Esophagus (tissue), 2 donors: ENCODE measurements at regions not wholly inside any gene's neighbourhood (a gene's known extent, or its start where the extent isn't known, plus 50 kb on each side); places are given as distances from the start of the nearest gene placed in this dataset.

ENCODE experiments used
- H3K27ac ChIP-seq, 2 donors: one replicate each; pipeline ENCODE4 v1.5.1; 2013; ENCODE audit warnings: low read depth in 2 of 2, mild to moderate bottlenecking in 2 of 2, inconsistent platforms in 1 of 2, low read length in 1 of 2, moderate library complexity in 1 of 2
- H3K27me3 ChIP-seq, 2 donors: one replicate each; pipeline ENCODE4 v1.6.1; 2013; ENCODE audit warnings: low read length in 2 of 2, control low read depth in 1 of 2, mild to moderate bottlenecking in 1 of 2; ENCODE audit not compliant: insufficient read depth in 2 of 2, control insufficient read depth in 1 of 2
- H3K36me3 ChIP-seq, 2 donors: one replicate each; pipeline ENCODE4 v1.6.1; 2013; ENCODE audit warnings: low read length in 1 of 2; ENCODE audit not compliant: control insufficient read depth in 2 of 2, insufficient read depth in 2 of 2
- H3K4me1 ChIP-seq, 2 donors: one replicate each; pipeline ENCODE4 v1.6.1; 2013; ENCODE audit warnings: low read length in 1 of 2; ENCODE audit not compliant: control insufficient read depth in 2 of 2, insufficient read depth in 2 of 2
- H3K4me3 ChIP-seq, 2 donors: one replicate each; pipeline ENCODE4 v1.5.1; 2013; ENCODE audit warnings: low read length in 2 of 2, mild to moderate bottlenecking in 2 of 2, low read depth in 1 of 2, moderate library complexity in 1 of 2
- H3K9me3 ChIP-seq, 2 donors: one replicate each; pipeline ENCODE4 v1.6.1; 2013; ENCODE audit warnings: mild to moderate bottlenecking in 2 of 2, low read depth in 1 of 2, low read length in 1 of 2, moderate library complexity in 1 of 2; ENCODE audit not compliant: control insufficient read depth in 2 of 2, insufficient read depth in 1 of 2
- WGBS, 2 donors: extraction: QIAGEN DNeasy Blood & Tissue Kit; methylation state at CpG; one replicate each; pipeline ENCODE4 v1.1.7; 2013; 5-methylcytosine and 5-hydroxymethylcytosine counted together
- donor health status: healthy with polysubstance abuse.
- donor health status: Bipolar disorder and iron deficiency.

DNA sequence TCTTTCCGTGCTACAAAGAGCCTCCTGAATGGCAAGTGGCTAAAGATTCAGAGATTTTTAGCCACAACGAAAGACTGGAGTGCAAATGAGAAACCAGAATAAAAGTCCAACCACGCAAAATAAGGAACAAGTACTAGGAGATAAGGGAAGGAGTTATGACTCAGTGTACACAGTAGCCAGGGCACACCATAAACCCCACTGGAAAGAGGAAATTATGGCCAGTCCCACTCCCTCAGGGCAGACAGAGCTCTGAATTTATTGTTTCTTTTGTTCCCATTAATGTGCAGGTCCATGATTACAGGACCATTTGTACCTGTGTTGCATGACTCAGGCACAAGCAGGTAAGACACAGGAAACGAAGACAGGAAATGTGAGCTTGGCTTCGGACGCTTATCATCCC lies 150.3 kb upstream of the PREP start:
- no peak overlapping the region for H3K4me3 ChIP-seq
- H3K27me3 ChIP-seq: no peaks in the 10 kb centered on the region
- WGBS, 2 donors: 71 to 77% methylated on average over 6 of the region's 6 CpGs
- H3K9me3 ChIP-seq: no peaks in the 10 kb centered on the region
- no peaks in the 10 kb centered on the region for H3K4me1 ChIP-seq
- H3K36me3 ChIP-seq: no peaks in the 10 kb centered on the region
- H3K27ac ChIP-seq: peak overlapping the region in 1 of 2 donors; percentile 13

DNA sequence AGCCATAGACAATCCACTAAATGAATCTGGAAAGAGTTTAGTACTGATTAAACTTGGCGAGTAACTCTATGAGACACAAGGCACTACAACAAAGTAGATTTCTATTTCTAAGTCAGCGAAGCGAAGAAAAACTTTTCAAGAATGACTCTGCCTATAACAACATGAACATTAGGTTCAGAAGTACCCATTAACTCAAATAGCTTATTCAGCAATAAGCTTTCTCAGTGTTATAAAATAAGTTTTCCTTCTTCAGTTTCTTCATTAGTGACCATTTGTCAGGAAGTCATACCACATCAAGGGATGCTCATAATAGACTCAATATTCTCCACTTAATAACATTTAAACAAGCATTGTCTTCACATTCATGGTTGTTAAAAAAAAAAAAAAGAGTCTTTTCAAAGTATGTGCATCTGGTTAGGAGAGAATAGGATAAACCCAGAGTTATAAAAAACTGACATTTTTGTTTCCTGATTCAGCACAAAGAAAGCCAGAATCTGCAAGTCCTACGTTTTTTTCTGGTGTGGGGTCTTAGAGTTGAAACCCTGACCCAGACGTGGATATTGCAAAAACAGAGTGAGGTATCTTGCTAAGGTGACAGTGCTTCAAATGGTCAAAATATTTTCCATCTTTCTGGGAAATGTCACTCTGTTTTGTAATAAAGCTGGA lies 148.2 kb upstream of the PREP start:
- Histone ChIP-seq H3K36me3 (no peaks in the 10 kb centered on the region), H3K4me3 (no peak overlapping the region), H3K4me1 (no peaks in the 10 kb centered on the region), H3K27me3 (no peaks in the 10 kb centered on the region), H3K27ac (no peak overlapping the region), H3K9me3 (no peaks in the 10 kb centered on the region)
- 78 to 79% methylated on average over 5 of the region's 5 CpGs for WGBS, 2 donors

GRCh38 chr6:105546754-105547153 lies 143.9 kb upstream of the PREP start:
- Histone ChIP-seq H3K4me1 (no peaks in the 10 kb centered on the region), H3K4me3 (no peak overlapping the region), H3K36me3 (no peaks in the 10 kb centered on the region), H3K9me3 (no peaks in the 10 kb centered on the region), H3K27me3 (no peaks in the 10 kb centered on the region), H3K27ac (no peak overlapping the region)
- WGBS, 2 donors: 72 to 73% methylated on average over 2 of the region's 2 CpGs

- 53 to 64% methylated on average over 11 of the region's 11 CpGs for WGBS, 2 donors
These were observed 143.3 kb upstream of the PREP start for GRCh38 chr6:105545947-105546731.

DNA sequence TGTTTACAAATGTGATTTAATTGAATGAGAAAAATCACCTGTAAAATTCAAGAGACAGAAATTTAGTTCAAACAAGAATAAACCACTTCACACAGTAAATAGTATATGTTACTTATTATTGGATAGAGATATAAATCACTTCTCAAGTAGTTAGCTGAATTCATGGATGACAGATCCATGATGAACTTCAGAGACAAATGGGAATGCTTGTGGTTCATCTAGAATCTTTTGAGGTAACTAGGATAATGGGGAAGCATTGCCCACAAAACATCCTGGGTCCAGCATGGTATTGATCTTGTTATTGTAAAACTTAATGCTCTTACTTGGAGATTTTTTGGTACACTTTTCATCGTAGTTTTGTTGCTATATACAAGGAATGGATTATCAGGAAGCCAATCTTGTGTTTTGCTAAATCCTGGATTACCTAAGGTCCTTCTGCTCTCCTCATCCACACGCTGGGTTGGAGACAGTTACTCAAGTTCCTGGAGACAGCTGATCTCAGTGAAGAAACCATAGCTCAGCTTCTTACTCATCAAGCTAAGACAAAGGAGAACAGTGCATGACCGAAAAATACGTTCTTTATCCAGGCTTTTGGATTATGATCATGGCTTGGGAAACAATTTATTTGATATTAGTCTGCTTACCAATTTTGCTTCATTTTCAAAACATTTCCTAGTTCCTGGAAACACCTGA lies 142.5 kb upstream of the PREP start:
- no peak overlapping the region for H3K27ac ChIP-seq
- H3K27me3 ChIP-seq: no peaks in the 10 kb centered on the region
- no peaks in the 10 kb centered on the region for H3K36me3 ChIP-seq
- no peaks in the 10 kb centered on the region for H3K9me3 ChIP-seq
- no peak overlapping the region for H3K4me3 ChIP-seq
- WGBS, 2 donors: 65 to 70% methylated on average over 4 of the region's 4 CpGs
- H3K4me1 ChIP-seq: no peaks in the 10 kb centered on the region

More at GRCh38 chr6:105545947-105546731, 143.3 kb upstream of the PREP start:
- Histone ChIP-seq H3K4me3 (no peak overlapping the region), H3K27ac (no peak overlapping the region), H3K27me3 (no peaks in the 10 kb centered on the region), H3K9me3 (no peaks in the 10 kb centered on the region), H3K4me1 (no peaks in the 10 kb centered on the region), H3K36me3 (no peaks in the 10 kb centered on the region)

- no peak overlapping the region for H3K4me3 ChIP-seq
- WGBS, 2 donors: 96 to 97% methylated on average over 5 of the region's 5 CpGs
- no peak overlapping the region for H3K27ac ChIP-seq
- no peaks in the 10 kb centered on the region for H3K9me3 ChIP-seq
- H3K4me1 ChIP-seq: no peaks in the 10 kb centered on the region
- no peaks in the 10 kb centered on the region for H3K27me3 ChIP-seq
- H3K36me3 ChIP-seq: no peaks in the 10 kb centered on the region
These were observed 137.0 kb upstream of the PREP start for GRCh38 chr6:105539911-105540310.

GRCh38 chr6:105537981-105538578 lies 135.2 kb upstream of the PREP start:
- 80 to 81% methylated on average over 2 of the region's 2 CpGs for WGBS, 2 donors
- H3K4me1 ChIP-seq: no peaks in the 10 kb centered on the region
- H3K4me3 ChIP-seq: no peak overlapping the region
- no peaks in the 10 kb centered on the region for H3K27me3 ChIP-seq
- H3K36me3 ChIP-seq: no peaks in the 10 kb centered on the region
- no peak overlapping the region for H3K27ac ChIP-seq
- no peaks in the 10 kb centered on the region for H3K9me3 ChIP-seq

DNA sequence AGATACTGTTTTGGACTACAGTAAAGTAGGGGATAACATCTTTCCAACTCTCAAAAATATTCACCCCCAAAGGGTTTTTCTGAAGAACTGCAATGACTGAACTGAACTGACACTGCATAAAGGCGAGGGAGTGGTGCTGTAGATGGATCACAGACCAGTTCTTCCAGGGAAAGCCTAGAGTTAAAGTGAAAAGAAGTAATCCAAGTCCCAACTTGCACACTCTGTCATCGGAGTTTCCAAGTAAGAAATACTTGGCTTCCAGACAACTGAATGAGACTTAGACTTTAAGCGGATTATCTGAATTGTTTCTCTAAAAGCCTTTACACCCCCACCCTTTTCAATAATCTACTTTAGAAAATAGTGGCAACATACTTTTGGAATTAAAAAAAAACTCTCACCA lies 134.1 kb upstream of the PREP start:
- WGBS, 2 donors: 36 to 44% methylated on average over 3 of the region's 3 CpGs
- Histone ChIP-seq H3K27me3 (no peaks in the 10 kb centered on the region), H3K27ac (no peak overlapping the region), H3K36me3 (no peaks in the 10 kb centered on the region), H3K4me1 (no peaks in the 10 kb centered on the region), H3K4me3 (no peak overlapping the region), H3K9me3 (no peaks in the 10 kb centered on the region)

GRCh38 chr6:105533301-105533700 lies 130.4 kb upstream of the PREP start:
- Histone ChIP-seq H3K27me3 (no peaks in the 10 kb centered on the region), H3K4me3 (no peak overlapping the region), H3K36me3 (no peaks in the 10 kb centered on the region), H3K27ac (no peak overlapping the region), H3K4me1 (no peaks in the 10 kb centered on the region), H3K9me3 (no peaks in the 10 kb centered on the region)
- 67 to 69% methylated on average over 3 of the region's 3 CpGs for WGBS, 2 donors
